IMR-90 (cell line): ENCODE measurements at regions not wholly inside any gene's neighbourhood (a gene's known extent, or its start where the extent isn't known, plus 50 kb on each side); places are given as distances from the start of the nearest gene placed in this dataset.

Experiments
- ATAC-seq: fragments of 200-7000 bp; cut with Tn5 transposase; 2 replicates; pipeline ENCODE4 v1.9.1; 2020; ENCODE audit warnings: low read depth, mild to moderate bottlenecking, moderate library complexity
- BruUV-seq: library from RNA; stranded (reverse); fragments of 400-500 nt; replicated peaks from 2 replicates; lab custom pipeline; 2021; lab: Mats Ljungman, UMichigan
- CTCF ChIA-PET: fragments of 300-600 bp; formaldehyde crosslinking; extraction: SDS; loops from one replicate; lab custom pipeline; 2021; ENCODE audit warnings: antibody characterized with exemption; lab: Yijun Ruan, JAX
- POLR2A ChIA-PET: fragments of 300-600 bp; sonication (Branson Sonifier 250); formaldehyde crosslinking; loops from one replicate; lab custom pipeline; 2022; ENCODE audit warnings: antibody characterized with exemption; ENCODE audit not compliant: unreplicated experiment; lab: Charles Lee
- DNase-seq: peaks from one replicate; pipeline ENCODE4 v3.0.0; 2013
- H2AFZ ChIP-seq: replicated peaks from 2 replicates; pipeline ENCODE3; 2013; ENCODE audit warnings: low read length, mild to moderate bottlenecking; ENCODE audit not compliant: poor library complexity
- H2AK5ac ChIP-seq: 2 replicates; pipeline ENCODE4 v1.6.1; 2013; ENCODE audit warnings: low read depth, low read length, inconsistent platforms
- H2AK9ac ChIP-seq: replicated peaks from 2 replicates; pipeline ENCODE3; 2013; ENCODE audit warnings: mild to moderate bottlenecking, low read depth, low read length, moderate library complexity; ENCODE audit not compliant: poor library complexity
- H2BK120ac ChIP-seq: 2 replicates; pipeline ENCODE4 v1.6.1; 2013; ENCODE audit warnings: low read depth, low read length, inconsistent platforms
- H2BK15ac ChIP-seq: 3 replicates; pipeline ENCODE4 v1.6.1; 2013; ENCODE audit warnings: low read depth, low read length, inconsistent platforms
- H2BK20ac ChIP-seq: 2 replicates; pipeline ENCODE4 v1.6.1; 2013; ENCODE audit warnings: low read depth, mild to moderate bottlenecking, inconsistent platforms, low read length, moderate library complexity
- H2BK5ac ChIP-seq: 2 replicates; pipeline ENCODE4 v1.6.1; 2013; ENCODE audit warnings: mild to moderate bottlenecking, low read depth, low read length, inconsistent platforms; ENCODE audit not compliant: poor library complexity, severe bottlenecking
- H3K14ac ChIP-seq: replicated peaks from 2 replicates; pipeline ENCODE4 v1.6.1; 2013; ENCODE audit warnings: low read depth, low read length, inconsistent platforms
- H3K18ac ChIP-seq: 2 replicates; pipeline ENCODE4 v1.6.1; 2013; ENCODE audit warnings: low read depth, low read length, control low read depth
- H3K23ac ChIP-seq: 2 replicates; pipeline ENCODE4 v1.6.1; 2013; ENCODE audit warnings: low read depth, low read length, inconsistent platforms
- H3K27ac ChIP-seq: 2 replicates; pipeline ENCODE4 v1.5.1; 2013; ENCODE audit warnings: mild to moderate bottlenecking, control low read depth, low read length; ENCODE audit not compliant: insufficient read depth
- H3K27me3 ChIP-seq: 2 replicates; pipeline ENCODE4 v1.6.1; 2013; ENCODE audit warnings: low read length; ENCODE audit not compliant: control insufficient read depth, insufficient read depth
- H3K36me3 ChIP-seq: 2 replicates; pipeline ENCODE4 v1.6.1; 2013; ENCODE audit warnings: low read length, mixed read lengths; ENCODE audit not compliant: control insufficient read depth, insufficient read depth
- H3K4ac ChIP-seq: 2 replicates; pipeline ENCODE4 v1.6.1; 2013; ENCODE audit warnings: low read depth, low read length, inconsistent platforms
- H3K4me1 ChIP-seq: 2 replicates; pipeline ENCODE4 v1.6.1; 2013; ENCODE audit warnings: low read length, mixed read lengths; ENCODE audit not compliant: control insufficient read depth, insufficient read depth
- H3K4me2 ChIP-seq: 2 replicates; pipeline ENCODE4 v1.6.1; 2013; ENCODE audit warnings: low read depth, mild to moderate bottlenecking, control low read depth, low read length, moderate library complexity
- H3K4me3 ChIP-seq: 2 replicates; pipeline ENCODE4 v1.5.1; 2013; ENCODE audit warnings: low read depth, mild to moderate bottlenecking, control low read depth, low read length, moderate library complexity; ENCODE audit not compliant: insufficient read depth
- H3K56ac ChIP-seq: 2 replicates; pipeline ENCODE4 v1.6.1; 2013; ENCODE audit warnings: low read length, inconsistent platforms; ENCODE audit not compliant: insufficient read depth; ENCODE audit errors: extremely low read depth
- H3K79me1 ChIP-seq, 2 experiments: 2 replicates each; pipeline ENCODE4 v1.6.1; 2013; ENCODE audit warnings: low read length in 2 of 2, inconsistent platforms in 1 of 2, low read depth in 1 of 2
- H3K9ac ChIP-seq: 2 replicates; pipeline ENCODE4 v1.6.1; 2013; ENCODE audit warnings: low read depth, low read length, control low read depth
- H3K9me1 ChIP-seq: 2 replicates; pipeline ENCODE4 v1.6.1; 2013; ENCODE audit warnings: low read length, inconsistent platforms; ENCODE audit not compliant: insufficient read depth
- H3K9me3 ChIP-seq: 2 replicates; pipeline ENCODE4 v1.6.1; 2013; ENCODE audit warnings: low read length; ENCODE audit not compliant: control insufficient read depth, insufficient read depth
- H4K20me1 ChIP-seq: 2 replicates; pipeline ENCODE4 v1.6.1; 2013; ENCODE audit warnings: low read length, inconsistent platforms; ENCODE audit not compliant: insufficient read depth
- H4K5ac ChIP-seq: 2 replicates; pipeline ENCODE4 v1.6.1; 2013; ENCODE audit warnings: mild to moderate bottlenecking, low read depth, low read length, control low read depth
- H4K8ac ChIP-seq, 2 experiments: 2 replicates each; pipeline ENCODE4 v1.6.1; 2013; ENCODE audit warnings: low read depth in 2 of 2, low read length in 2 of 2, control low read depth in 1 of 2, inconsistent platforms in 1 of 2
- H4K91ac ChIP-seq: 2 replicates; pipeline ENCODE4 v1.6.1; 2013; ENCODE audit warnings: low read depth, low read length, inconsistent platforms; ENCODE audit not compliant: insufficient read depth
- BHLHE40 ChIP-seq: fragments of 150-350 bp; IDR thresholded peaks from 2 replicates; pipeline ENCODE4 v1.6.1; 2016; ENCODE audit warnings: mild to moderate bottlenecking, low read depth, low read length
- CEBPB ChIP-seq: IDR thresholded peaks from 2 replicates; pipeline ENCODE4 v1.6.1; 2012; ENCODE audit warnings: low read depth, low read length, improper control_type of control experiment
- CHD1 ChIP-seq: IDR thresholded peaks from 2 replicates; pipeline ENCODE4 v1.6.1; 2012; ENCODE audit warnings: low read depth, low read length, improper control_type of control experiment
- CTCF ChIP-seq: conservative IDR thresholded peaks from 2 replicates; pipeline ENCODE4 v1.5.1; 2012; ENCODE audit warnings: mild to moderate bottlenecking, low read depth, low read length, improper control_type of control experiment
- FOS ChIP-seq: fragments of 150-350 bp; IDR thresholded peaks from 2 replicates; pipeline ENCODE4 v1.6.1; 2016; ENCODE audit warnings: low read depth, low read length
- MAFK ChIP-seq: IDR thresholded peaks from 2 replicates; pipeline ENCODE4 v1.6.1; 2012; ENCODE audit warnings: low read depth, low read length, improper control_type of control experiment
- MAZ ChIP-seq: IDR thresholded peaks from 2 replicates; pipeline ENCODE4 v1.6.1; 2012; ENCODE audit warnings: low read depth, mild to moderate bottlenecking, low read length, improper control_type of control experiment, moderate library complexity, borderline replicate concordance
- MXI1 ChIP-seq: IDR thresholded peaks from 2 replicates; pipeline ENCODE4 v1.6.1; 2012; ENCODE audit warnings: low read depth, mild to moderate bottlenecking, low read length, moderate library complexity, borderline replicate concordance
- NFE2L2 ChIP-seq: fragments of 150-350 bp; IDR thresholded peaks from 2 replicates; pipeline ENCODE4 v1.6.1; 2016; ENCODE audit warnings: low read depth, mild to moderate bottlenecking, low read length
- RAD21 ChIP-seq: IDR thresholded peaks from 2 replicates; pipeline ENCODE4 v1.6.1; 2012; ENCODE audit warnings: low read length, improper control_type of control experiment
- RCOR1 ChIP-seq: IDR thresholded peaks from 2 replicates; pipeline ENCODE4 v1.6.1; 2012; ENCODE audit warnings: mild to moderate bottlenecking, low read length, improper control_type of control experiment; ENCODE audit not compliant: insufficient replicate concordance
- RFX5 ChIP-seq: IDR thresholded peaks from 2 replicates; pipeline ENCODE4 v1.8.0; 2012; ENCODE audit warnings: low read depth, mild to moderate bottlenecking, low read length, moderate library complexity
- SMC3 ChIP-seq: fragments of 150-350 bp; IDR thresholded peaks from 2 replicates; pipeline ENCODE4 v1.6.1; 2016; ENCODE audit warnings: low read depth, mild to moderate bottlenecking, antibody characterized with exemption, low read length, moderate library complexity
- USF2 ChIP-seq: fragments of 150-350 bp; IDR thresholded peaks from 2 replicates; pipeline ENCODE4 v1.6.1; 2017; ENCODE audit warnings: mild to moderate bottlenecking, antibody characterized with exemption, low read length, low read depth
- WGBS, 2 experiments: methylation state at CpG; one replicate each; pipeline versions ENCODE4 v1.1.5 to v1.1.7; 2013; ENCODE audit warnings: missing lambda C conversion rate in 2 of 2; ENCODE audit not compliant: insufficient read length in 1 of 2; ENCODE audit errors: extremely low coverage in 2 of 2; 5-methylcytosine and 5-hydroxymethylcytosine counted together
- dilution Hi-C: fragments of 300-500 bp; cut with HindIII; formaldehyde crosslinking; loops from one replicate; pipeline ENCODE4 v1.14.3; 2018; ENCODE audit warnings: low sequenced_read_pairs; ENCODE audit not compliant: unreplicated experiment
- in situ Hi-C: fragments of 300-500 bp; cut with MboI; formaldehyde crosslinking; loops from 3 replicates; pipeline ENCODE4 v1.14.3; 2019; ENCODE audit warnings: low sequenced_read_pairs, inconsistent platforms, mixed read lengths
- intact Hi-C: fragments of 100-400 bp; cut with micrococcal nuclease; formaldehyde crosslinking; loops from 2 replicates; pipeline ENCODE4 v1.10.0; 2022
- TF ChIP-seq, protein P1 (sequence below): fragments of 150-350 bp; IDR thresholded peaks from 2 replicates; pipeline ENCODE4 v1.6.1; 2016; ENCODE audit warnings: low read depth, mild to moderate bottlenecking, low read length, moderate library complexity, borderline replicate concordance

DNA sequence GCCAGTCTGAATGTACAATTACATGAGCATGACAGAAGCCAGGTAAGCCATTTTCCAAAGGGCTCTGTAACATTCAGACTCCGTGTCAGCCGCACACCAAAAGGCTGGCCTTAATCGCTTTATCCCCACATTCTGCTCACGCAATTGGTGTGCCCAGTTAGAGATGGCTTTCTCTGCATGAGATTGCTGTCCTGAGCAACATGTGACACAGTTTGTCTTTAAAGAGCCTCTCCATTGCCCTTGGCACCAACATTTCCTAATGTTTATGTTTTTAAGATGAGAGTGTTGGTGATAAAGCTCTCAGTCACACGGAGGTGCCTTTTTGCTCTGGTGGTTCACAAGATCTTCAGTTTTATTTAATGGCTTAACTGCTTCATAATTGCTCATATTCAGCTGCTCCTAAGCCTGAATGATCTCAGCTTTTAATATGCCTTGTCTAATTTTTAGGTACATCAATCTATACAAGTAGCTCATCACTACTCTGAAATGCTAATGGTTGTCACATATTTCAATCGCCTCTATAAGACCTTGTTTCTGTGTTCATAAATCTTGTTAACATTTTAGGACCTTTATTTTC is 164.8 kb upstream of the ACVR2A start:
- Histone ChIP-seq H4K20me1 (no peaks in the 10 kb centered on the region), H2BK15ac (no peak overlapping the region), H3K9ac (no peak overlapping the region), H2AK5ac (no peak overlapping the region), H3K4ac (no peak overlapping the region), H3K18ac (no peak overlapping the region; the same call in 1 of the 2 replicates), H3K4me3 (no peak overlapping the region), H3K23ac (no peak overlapping the region), H3K4me2 (peak overlapping the region; percentile 44; the same call in 1 of the 2 replicates), H3K79me1 (no peaks in the 10 kb centered on the region), H4K91ac (no peak overlapping the region), H3K27me3 (no peaks in the 10 kb centered on the region), H2AK9ac (no peak overlapping the region), H3K27ac (peak overlapping the region; percentile 71; the same call in 1 of the 2 replicates), H3K9me3 (no peaks in the 10 kb centered on the region), H2BK120ac (no peak overlapping the region), H3K56ac (no peak overlapping the region), H3K36me3 (no peaks in the 10 kb centered on the region), H3K14ac (no peak overlapping the region), H3K9me1 (no peaks in the 10 kb centered on the region), H4K8ac (no peak overlapping the region), H2BK20ac (no peak overlapping the region), H4K5ac (peak overlapping the region; percentile 81; the same call in 1 of the 2 replicates), H2BK5ac (no peak overlapping the region), H3K4me1 (peaks cover 2% of the 10 kb centered on the region; the same call in 1 of the 2 replicates), H2AFZ (no peak overlapping the region)
- TF ChIP-seq NFE2L2 = no peak
- TF ChIP-seq RFX5 = no peak
- no peak for TF ChIP-seq MAZ
- no peak for TF ChIP-seq CHD1
- no peak for TF ChIP-seq CEBPB
- no peak for TF ChIP-seq FOS
- no peak for TF ChIP-seq SMC3
- TF ChIP-seq RAD21 = no peak
- TF ChIP-seq MXI1 = no peak
- TF ChIP-seq USF2 = no peak
- no peak for TF ChIP-seq BHLHE40
- no peak for TF ChIP-seq MAFK
- TF ChIP-seq, protein P1, sequence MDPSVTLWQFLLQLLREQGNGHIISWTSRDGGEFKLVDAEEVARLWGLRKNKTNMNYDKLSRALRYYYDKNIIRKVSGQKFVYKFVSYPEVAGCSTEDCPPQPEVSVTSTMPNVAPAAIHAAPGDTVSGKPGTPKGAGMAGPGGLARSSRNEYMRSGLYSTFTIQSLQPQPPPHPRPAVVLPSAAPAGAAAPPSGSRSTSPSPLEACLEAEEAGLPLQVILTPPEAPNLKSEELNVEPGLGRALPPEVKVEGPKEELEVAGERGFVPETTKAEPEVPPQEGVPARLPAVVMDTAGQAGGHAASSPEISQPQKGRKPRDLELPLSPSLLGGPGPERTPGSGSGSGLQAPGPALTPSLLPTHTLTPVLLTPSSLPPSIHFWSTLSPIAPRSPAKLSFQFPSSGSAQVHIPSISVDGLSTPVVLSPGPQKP = no peak
- TF ChIP-seq CTCF = no peak
- TF ChIP-seq RCOR1 = no peak
- no peak; the same call in 1 of the 2 replicates for ATAC-seq
- ChIA-PET POLR2A (no interaction called here), CTCF (no interaction called here)
- 49% methylated on average over 5 of the region's 6 CpGs; no CpG with 5 or more reads in 1 of the 2 experiments for WGBS, 2 experiments
- in situ Hi-C loops = no loop called here
- BruUV-seq = no TSS peak
- intact Hi-C loops = no loop called here
- DNase-seq = no peak
- dilution Hi-C loops = no loop called here
